Body of pancreas (tissue), 4 donors: ENCODE measurements at regions not wholly inside any gene's neighbourhood (a gene's known extent, or its start where the extent isn't known, plus 50 kb on each side); places are given as distances from the start of the nearest gene placed in this dataset.

ENCODE experiments used
- ATAC-seq: fragments of 150-250 bp; one replicate; pipeline ENCODE4 v1.9.1; 2016
- DNase-seq, 4 donors: peaks; one replicate each; pipeline ENCODE4 v3.0.0-alpha.2; 2019
- H3K27ac ChIP-seq, 4 donors: fragments of 200-600 bp; sonication (generic); 1 replicate in 3 of 4; 2 replicates in 1 of 4; pipeline versions ENCODE4 v1.5.1 to v1.6.1; 2016 to 2019; ENCODE audit warnings: mild to moderate bottlenecking in 1 of 4, mixed read lengths in 1 of 4, moderate library complexity in 1 of 4
- H3K27me3 ChIP-seq, 2 donors: fragments of 200-600 bp; sonication (generic); one replicate each; pipeline ENCODE4 v1.6.0; 2016; ENCODE audit warnings: mild to moderate bottlenecking in 1 of 2
- H3K36me3 ChIP-seq, 2 donors: fragments of 200-600 bp; sonication (generic); replicated peaks in 1 of 2; 2 replicates each; pipeline ENCODE4 v1.5.1; 2016; ENCODE audit warnings: low read depth in 2 of 2; ENCODE audit not compliant: insufficient read depth in 1 of 2
- H3K4me1 ChIP-seq: fragments of 200-600 bp; sonication (generic); one replicate; pipeline ENCODE4 v1.6.0; 2016
- H3K4me3 ChIP-seq, 2 donors: fragments of 200-600 bp; sonication (generic); 1 replicate in 1 of 2; 2 replicates in 1 of 2; pipeline ENCODE4 v1.5.1; 2016 to 2019
- H3K9me3 ChIP-seq, 3 donors: fragments of 200-600 bp; sonication (generic); 1 replicate in 2 of 3; 2 replicates in 1 of 3; pipeline ENCODE4 v1.5.1; 2016
- POLR2A ChIP-seq, 3 donors: fragments of 450-650 bp; IDR thresholded peaks; one replicate each; pipeline ENCODE4 v1.6.1; 2016; ENCODE audit warnings: antibody characterized with exemption in 3 of 3, mild to moderate bottlenecking in 2 of 3
- WGBS, 2 donors: methylation state at CpG; one replicate each; pipeline ENCODE4 v1.1.5; 2017; 5-methylcytosine and 5-hydroxymethylcytosine counted together
- intact Hi-C: fragments of 100-400 bp; cut with DNase I; formaldehyde crosslinking; loops from one replicate; pipeline ENCODE4 v1.15.1; 2023
- TF ChIP-seq, protein P1 (sequence below), 7 experiments: fragments of 450-650 bp in 4 of 7; fragments of 200-600 bp in 3 of 7; sonication (generic) in 3 of 7; IDR thresholded peaks; one replicate each; pipeline ENCODE4 v1.5.1; 2016 to 2019; ENCODE audit warnings: antibody characterized with exemption in 7 of 7

DNA sequence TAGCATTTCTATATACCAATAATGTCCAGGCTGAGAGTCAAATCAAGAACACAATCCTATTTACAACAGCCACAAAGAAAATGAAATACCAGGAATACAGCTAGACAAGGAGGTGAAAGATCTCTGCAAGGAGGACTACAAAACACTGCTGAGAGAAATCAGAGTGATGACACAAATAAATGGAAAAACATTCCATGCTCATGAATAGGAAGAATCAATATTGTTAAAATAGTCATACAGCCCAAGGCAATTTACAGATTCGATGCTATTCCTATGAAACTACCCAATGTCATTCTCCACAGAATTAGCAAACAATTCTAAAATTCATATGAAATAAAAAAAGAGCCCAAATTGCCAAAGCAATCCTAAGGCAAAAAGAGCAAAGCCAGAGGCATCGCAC, 116.8 kb upstream of the ZNF32 start:
- no peaks in the 10 kb centered on the region for H3K4me1 ChIP-seq
- no peaks in the 10 kb centered on the region for H3K27me3 ChIP-seq
- H3K9me3 ChIP-seq: no peaks in the 10 kb centered on the region
- H3K36me3 ChIP-seq: no peaks in the 10 kb centered on the region
- intact Hi-C loops: no loop called here
- WGBS, 2 donors: 89 to 90% methylated on average over 2 of the region's 2 CpGs
- no peak overlapping the region for H3K27ac ChIP-seq
- H3K4me3 ChIP-seq: no peak overlapping the region
- TF ChIP-seq, protein P1, sequence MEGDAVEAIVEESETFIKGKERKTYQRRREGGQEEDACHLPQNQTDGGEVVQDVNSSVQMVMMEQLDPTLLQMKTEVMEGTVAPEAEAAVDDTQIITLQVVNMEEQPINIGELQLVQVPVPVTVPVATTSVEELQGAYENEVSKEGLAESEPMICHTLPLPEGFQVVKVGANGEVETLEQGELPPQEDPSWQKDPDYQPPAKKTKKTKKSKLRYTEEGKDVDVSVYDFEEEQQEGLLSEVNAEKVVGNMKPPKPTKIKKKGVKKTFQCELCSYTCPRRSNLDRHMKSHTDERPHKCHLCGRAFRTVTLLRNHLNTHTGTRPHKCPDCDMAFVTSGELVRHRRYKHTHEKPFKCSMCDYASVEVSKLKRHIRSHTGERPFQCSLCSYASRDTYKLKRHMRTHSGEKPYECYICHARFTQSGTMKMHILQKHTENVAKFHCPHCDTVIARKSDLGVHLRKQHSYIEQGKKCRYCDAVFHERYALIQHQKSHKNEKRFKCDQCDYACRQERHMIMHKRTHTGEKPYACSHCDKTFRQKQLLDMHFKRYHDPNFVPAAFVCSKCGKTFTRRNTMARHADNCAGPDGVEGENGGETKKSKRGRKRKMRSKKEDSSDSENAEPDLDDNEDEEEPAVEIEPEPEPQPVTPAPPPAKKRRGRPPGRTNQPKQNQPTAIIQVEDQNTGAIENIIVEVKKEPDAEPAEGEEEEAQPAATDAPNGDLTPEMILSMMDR (IDR thresholded peaks at IDR 0.05): no peak
- no peak for TF ChIP-seq POLR2A (IDR thresholded peaks at IDR 0.05)
- DNase-seq (no peak), ATAC-seq (no peak)

DNA sequence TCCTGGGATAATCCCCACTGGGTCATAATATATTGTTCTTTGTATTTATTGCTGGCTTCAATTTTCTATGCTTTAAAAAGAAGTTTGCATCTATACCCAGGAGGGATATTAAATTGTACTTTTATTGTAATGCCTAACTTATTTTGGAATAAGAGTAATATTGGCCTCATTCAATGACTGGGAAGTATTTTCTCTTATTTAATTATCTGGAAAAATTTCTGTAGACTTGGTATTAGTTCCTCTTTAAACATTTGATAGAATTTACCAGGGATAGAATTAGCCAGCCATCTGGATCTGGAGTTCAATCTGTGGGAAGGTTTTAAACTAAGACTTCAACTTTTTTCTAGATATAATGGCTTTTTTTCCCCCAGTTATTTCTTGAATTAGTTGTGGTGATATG, 115.2 kb upstream of the ZNF32 start:
- H3K4me3 ChIP-seq: no peak overlapping the region
- intact Hi-C loops: no loop called here
- no peaks in the 10 kb centered on the region for H3K36me3 ChIP-seq
- H3K27me3 ChIP-seq: no peaks in the 10 kb centered on the region
- no peaks in the 10 kb centered on the region for H3K9me3 ChIP-seq
- TF ChIP-seq POLR2A (IDR thresholded peaks at IDR 0.05): no peak
- TF ChIP-seq, protein P1 (IDR thresholded peaks at IDR 0.05): no peak
- no peak for DNase-seq
- no peak for ATAC-seq
- no peak overlapping the region for H3K27ac ChIP-seq
- no peaks in the 10 kb centered on the region for H3K4me1 ChIP-seq

DNA sequence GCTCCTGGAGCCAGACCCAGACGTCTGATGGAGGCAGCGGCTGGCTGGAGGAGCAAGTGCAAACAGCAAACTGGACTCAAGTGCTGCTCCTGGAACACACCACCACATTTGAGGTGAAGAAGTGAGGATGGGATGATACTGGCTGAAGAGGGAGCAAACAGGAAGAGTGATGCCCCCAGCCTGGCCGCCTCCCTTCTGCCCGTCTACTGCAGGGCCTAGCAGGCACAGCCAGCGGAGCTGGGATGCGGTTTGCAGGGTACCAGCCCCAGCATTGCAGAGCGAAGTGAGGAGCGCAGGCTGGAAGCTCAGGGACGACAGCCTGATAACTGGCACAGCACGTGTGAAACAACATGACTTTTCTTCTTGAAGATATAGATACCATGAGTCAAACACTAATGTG, 111.8 kb upstream of the ZNF32 start:
- H3K4me1 ChIP-seq: peaks cover 4% of the 10 kb centered on the region
- 78 to 84% methylated on average over 10 of the region's 10 CpGs for WGBS, 2 donors
- no peak overlapping the region for H3K27ac ChIP-seq
- no peak for ATAC-seq
- no peak for DNase-seq
- H3K27me3 ChIP-seq: no peaks in the 10 kb centered on the region
- intact Hi-C loops: no loop called here
- H3K9me3 ChIP-seq: no peaks in the 10 kb centered on the region
- TF ChIP-seq POLR2A (IDR thresholded peaks at IDR 0.05): no peak
- TF ChIP-seq, protein P1 (IDR thresholded peaks at IDR 0.05): no peak
- H3K4me3 ChIP-seq: no peak overlapping the region
- no peaks in the 10 kb centered on the region for H3K36me3 ChIP-seq

DNA sequence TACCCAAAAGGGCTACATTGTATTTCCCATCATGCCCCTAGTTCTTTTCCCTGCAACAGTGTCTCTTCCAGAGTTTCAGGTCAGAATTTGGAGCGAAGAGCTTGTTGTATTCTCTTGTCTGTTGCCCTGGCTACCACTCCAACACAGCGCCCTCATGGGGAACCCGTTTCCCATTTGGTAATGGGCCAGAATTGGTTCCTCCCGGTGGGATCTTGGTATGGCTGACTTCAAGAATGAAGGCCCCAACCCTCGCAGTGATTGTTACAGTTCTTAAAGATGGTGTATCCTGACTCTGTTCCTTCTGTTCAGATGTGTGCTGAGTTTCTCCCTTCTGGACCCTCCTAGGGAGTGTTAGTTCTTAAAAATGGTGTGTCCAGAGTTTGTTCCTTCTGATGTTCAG, 110.5 kb upstream of the ZNF32 start:
- Histone ChIP-seq H3K27me3 (no peaks in the 10 kb centered on the region), H3K9me3 (no peaks in the 10 kb centered on the region), H3K4me1 (peaks cover 4% of the 10 kb centered on the region), H3K36me3 (no peaks in the 10 kb centered on the region), H3K27ac (no peak overlapping the region), H3K4me3 (no peak overlapping the region)
- TF ChIP-seq, protein P1 (IDR thresholded peaks at IDR 0.05): no peak
- TF ChIP-seq POLR2A (IDR thresholded peaks at IDR 0.05): no peak
- ATAC-seq (no peak), DNase-seq (no peak)
- intact Hi-C loops: no loop called here
- WGBS, 2 donors: 85 to 92% methylated on average over 5 of the region's 5 CpGs

DNA sequence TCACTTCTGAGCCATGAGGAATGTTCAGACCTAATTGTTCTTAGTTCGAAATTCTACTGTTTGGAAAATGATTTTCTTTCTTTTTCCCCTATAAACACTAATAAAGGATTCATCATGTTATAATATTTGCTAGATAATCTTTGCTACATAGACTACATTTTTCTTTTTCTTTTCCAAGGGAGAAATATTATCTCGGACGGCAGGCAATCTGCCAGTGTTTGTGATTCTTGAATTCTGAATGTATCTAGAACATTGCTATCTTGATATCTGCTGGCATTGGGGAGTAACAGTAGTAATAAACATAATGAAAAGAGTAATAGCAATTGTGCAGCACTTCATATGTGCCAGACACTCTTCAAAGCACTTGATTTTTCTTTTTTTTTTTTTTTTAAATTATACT, 107.7 kb upstream of the ZNF32 start:
- no peaks in the 10 kb centered on the region for H3K36me3 ChIP-seq
- H3K9me3 ChIP-seq: no peaks in the 10 kb centered on the region
- 59 to 65% methylated on average over 3 of the region's 3 CpGs for WGBS, 2 donors
- no peak overlapping the region for H3K4me3 ChIP-seq
- H3K27me3 ChIP-seq: no peaks in the 10 kb centered on the region
- H3K4me1 ChIP-seq: peaks cover 18% of the 10 kb centered on the region
- no peak for DNase-seq
- no peak for ATAC-seq
- no peak for TF ChIP-seq POLR2A (IDR thresholded peaks at IDR 0.05)
- TF ChIP-seq, protein P1 (IDR thresholded peaks at IDR 0.05): no peak
- H3K27ac ChIP-seq: no peak overlapping the region
- intact Hi-C loops: no loop called here
